ENCODE measurements at regions not wholly inside any gene's neighbourhood (a gene's known extent, or its start where the extent isn't known, plus 50 kb on each side); places are given as distances from the start of the nearest gene placed in this dataset.

- TF ChIP-seq CTCF (IDR thresholded peaks at IDR 0.05; ENCODE audit: low read length) (no peak), EZH2 (IDR thresholded peaks at IDR 0.05; ENCODE audit: borderline replicate concordance, low read length) (no peak)
Observed at GRCh38 chr5:135718151-135718550, 116.3 kb upstream of the SLC25A48 start.
